HG03565 (cell line): ENCODE measurements at regions not wholly inside any gene's neighbourhood (a gene's known extent, or its start where the extent isn't known, plus 50 kb on each side); places are given as distances from the start of the nearest gene placed in this dataset.
"Not testable (repeated sequence)": the region's sequence is repeated elsewhere in the genome, so short reads cannot be mapped to it uniquely, and the experiment has no call there.

ENCODE experiments used
- ATAC-seq: cut with Tn5 transposase; IDR thresholded peaks from one replicate; pipeline ENCODE4 v1.9.1; 2021; ENCODE audit warnings: mild to moderate bottlenecking, moderate library complexity; ENCODE audit not compliant: unreplicated experiment

DNA sequence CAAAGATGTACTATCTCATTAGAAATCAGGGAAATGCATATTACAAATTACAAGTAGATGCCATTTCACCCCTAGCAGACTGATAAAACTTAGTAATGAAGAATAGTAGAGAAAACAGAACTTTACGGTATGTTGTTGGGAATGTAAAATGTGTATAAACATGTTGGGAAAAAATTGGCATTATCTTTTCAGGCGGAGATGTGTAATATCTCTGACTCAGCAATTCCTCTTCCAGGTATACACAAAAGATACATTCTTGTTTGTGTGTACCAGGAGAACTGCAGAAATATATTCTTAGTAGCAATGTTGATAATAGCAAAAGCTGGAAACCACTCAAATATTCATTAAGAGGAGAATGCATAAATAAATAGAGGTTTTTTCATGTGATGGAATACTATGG lies 204.5 kb downstream of the LPIN1 start:
- ATAC-seq = no peak

DNA sequence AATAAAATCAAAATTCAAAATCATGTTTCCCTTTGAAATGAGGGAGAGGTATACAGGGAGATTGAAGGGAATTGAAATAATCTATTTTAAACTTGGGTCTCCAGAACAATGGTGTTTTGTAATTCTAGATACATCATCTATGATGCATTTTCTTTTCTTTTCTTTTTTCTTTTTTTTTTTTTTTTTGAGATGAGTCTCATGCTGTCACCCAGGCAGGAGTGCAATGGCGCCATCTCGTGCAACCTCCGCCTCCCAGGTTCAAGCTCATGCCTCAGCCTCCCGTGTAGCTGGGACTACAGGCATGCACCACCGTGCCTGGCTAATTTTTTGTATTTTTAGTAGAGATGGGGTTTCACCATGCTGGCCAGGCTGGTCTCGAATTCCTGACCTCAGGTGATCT lies 205.1 kb downstream of the LPIN1 start:
- ATAC-seq = not testable (repeated sequence)

DNA sequence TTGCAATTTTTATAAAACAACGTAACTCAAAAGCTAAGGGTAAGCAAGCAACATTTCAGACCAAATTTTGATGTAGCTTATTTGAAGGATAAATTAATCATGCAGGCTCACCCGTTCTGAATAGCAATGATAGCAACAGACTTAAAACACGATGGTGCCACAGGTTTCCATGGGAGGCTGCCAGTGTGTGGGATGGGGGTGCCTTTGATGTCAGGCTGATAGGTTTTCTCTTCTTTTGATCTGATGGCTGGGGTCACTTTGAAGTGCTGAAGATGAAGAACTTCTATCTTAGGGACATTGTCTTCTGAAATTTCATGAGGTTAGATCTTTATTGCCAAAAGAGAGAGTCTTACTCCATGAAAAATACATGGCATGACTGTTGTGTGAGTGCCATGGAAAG lies 206.8 kb downstream of the LPIN1 start:
- ATAC-seq = no peak

DNA sequence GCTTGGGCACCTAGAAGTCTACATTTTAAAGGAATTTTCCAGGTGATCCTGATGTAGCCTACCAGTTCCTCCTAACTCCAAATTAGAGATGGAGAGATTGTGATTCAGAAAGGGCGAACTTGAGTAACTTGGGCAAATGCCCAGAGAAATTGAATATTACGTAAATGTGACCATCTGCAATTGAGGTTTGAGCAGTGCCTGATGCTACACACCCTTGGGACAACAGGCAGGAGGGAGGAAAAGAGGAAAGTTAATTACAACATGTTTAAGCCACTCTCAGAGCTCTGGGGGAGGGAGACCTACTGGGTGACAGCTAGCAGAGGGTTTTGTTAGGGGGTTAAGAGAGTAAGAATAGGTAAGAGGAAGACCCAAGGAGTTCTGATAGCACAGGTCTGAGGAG lies 208.9 kb downstream of the LPIN1 start:
- ATAC-seq = no peak

DNA sequence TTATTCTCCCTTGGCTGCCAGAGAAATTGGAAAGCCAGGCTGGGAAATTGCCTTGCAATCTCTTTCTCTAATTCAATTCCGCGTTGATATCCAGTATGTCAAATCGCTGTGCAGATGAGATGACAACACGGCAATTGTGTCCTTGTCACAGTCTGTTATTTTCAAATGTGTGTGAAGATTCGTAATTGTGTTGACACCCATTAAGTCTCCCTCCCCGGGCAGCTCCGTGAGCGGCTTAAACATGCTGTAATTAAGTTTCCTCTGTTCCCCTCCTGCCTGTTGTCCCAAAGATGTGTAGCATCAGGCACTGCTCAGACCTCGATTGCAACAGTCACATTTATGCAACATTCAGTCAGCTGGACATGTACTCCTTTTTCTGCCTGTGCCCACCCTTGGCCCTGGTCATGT lies 209.5 kb downstream of the LPIN1 start:
- ATAC-seq = no peak

DNA sequence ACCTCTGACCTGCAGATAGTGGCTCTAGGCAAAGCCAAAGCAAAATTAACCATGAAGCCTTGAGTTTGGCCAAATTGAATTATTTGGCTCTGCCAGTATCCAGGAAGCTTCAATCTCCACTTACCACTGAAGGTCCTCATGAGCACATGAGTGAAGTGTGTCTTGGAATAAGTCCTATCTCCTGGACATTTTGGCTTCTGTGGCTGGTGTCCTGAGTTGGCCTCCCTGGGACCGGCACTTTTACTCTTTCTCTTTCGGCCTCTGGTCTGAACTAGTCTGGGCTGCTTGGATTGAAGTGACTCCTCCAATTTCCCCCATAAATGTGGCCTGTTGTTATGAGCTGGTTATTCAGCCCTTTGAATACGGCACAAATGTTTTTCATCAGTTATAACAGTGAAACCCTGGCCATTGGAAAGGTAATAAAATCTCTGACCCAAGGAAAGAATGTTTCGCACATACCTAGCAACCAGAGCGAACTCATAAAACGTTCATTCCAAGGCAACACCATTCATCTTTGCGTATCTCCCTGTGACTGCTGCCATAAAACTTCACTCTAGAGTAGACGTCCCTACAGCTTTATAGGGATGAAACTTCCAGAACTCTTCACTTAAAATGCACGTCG lies 216.4 kb downstream of the LPIN1 start:
- no peak for ATAC-seq

DNA sequence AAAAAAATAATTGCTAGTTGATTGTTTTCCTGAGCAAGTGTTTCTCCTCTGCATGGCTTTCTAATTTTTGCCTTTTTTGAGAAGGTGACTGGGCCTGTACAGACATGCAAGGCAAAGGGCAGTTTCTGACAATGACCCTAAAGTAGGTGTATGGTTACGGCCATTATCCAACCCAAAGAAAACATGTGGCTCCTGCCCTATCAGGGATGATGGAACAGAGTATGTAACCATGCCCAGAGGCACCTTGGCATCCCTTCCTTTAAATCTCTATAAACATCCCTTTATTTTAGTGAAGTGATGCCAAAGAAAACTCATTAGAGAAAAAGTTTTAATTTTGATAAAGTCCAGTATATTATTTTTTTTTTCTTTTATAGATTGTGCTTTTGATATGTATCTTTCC lies 217.5 kb downstream of the LPIN1 start:
- ATAC-seq = no peak

DNA sequence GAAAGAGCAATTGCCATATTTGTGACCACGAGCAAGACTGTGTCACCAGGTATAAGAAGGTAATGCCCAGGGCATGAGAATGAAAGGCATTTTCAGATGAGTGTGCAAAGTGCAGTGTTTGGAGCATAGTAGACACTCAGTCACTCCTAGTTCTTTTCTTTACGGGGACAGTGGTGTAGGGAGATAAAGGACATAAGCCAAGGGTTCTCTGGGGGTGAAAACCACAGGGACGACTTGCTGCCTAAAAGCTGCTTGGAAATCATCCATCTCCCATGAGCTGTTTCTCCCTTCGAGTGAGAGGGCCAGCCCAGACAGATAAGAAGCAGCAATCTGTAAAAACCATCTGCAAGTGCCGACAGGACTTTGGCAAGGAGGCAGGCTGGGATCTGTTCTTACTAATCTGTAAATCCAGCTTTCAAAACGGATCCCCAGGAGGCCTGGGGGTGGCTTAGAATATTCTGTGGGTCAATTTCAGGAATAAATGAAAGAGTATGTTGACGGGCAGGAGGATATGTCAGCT lies 221.6 kb downstream of the LPIN1 start:
- no peak for ATAC-seq

DNA sequence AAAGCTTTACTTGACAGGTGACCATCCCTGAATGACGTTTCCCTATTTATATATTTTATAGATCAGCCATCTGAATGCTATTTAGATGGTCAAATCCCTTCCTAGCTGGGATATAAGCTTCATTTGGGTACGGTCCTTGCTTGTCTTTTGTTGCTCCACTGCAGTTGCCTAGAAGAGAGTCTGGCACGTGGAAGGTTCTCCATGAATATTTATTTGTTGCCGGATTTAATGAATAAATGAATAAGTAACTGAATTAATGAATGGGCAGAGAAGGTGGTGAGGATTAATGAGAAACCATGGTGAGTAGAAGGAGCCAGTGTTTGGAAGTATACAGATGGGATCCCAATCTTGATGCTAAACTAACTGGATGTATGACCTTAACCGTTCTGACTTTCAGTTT lies 222.1 kb downstream of the LPIN1 start:
- ATAC-seq = no peak

DNA sequence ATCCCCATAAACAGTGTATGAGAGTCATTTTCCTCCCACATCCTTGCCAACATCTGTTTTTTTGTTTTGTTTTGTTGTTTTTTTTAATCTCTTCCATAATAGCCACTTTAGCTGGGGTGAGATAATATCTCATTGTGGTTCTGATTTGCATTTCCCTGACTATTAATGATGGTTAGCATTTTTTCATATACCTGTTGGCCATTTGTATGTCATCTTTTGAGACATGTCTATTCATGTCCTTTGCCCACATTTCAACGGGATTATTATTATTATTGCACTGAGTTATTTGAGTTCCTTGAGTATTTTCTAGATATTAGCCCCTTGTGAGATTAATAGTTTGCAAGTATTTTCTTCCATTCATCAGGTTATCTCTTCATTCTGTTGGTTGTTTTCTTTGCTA lies 223.3 kb downstream of the LPIN1 start:
- ATAC-seq = no peak

DNA sequence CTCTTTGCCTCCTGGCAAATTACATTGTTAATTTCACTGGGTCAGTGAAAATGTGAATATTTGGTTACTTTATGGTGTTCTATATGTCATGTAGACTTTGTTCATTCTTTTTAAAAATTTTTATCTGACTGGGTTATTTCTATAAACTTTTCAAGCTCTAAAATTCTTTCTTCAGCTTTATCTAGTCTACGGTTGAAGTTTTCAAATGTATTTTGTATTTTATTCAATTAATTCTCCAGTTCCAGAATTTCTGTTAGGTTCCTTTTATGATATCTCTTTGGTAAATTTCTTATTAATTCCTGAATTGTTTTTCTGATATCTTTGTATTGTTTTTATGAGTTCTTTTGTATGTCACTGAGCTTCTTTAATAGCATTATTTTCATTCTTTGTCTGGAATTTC lies 228.1 kb downstream of the LPIN1 start:
- no peak for ATAC-seq

DNA sequence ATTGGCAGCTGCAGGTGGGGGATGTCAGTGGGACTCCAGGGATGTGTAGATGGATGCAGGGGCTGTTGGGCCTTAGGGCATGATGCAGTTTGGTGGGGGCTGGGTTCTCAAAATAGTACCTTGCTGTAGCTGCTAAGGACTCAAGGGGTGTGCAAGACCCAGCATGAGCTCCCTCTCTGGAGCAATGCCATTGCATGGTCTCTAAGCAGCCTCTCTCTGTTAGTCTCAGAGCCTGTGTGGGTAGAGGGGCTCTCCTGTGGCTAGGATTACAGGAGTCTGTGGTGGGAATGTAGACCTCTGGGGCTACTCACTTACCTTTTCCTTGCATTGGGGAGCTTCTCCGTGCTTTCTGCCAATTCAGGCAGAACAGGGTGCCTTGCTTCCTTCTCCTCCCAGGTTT lies 228.9 kb downstream of the LPIN1 start:
- ATAC-seq = no peak

DNA sequence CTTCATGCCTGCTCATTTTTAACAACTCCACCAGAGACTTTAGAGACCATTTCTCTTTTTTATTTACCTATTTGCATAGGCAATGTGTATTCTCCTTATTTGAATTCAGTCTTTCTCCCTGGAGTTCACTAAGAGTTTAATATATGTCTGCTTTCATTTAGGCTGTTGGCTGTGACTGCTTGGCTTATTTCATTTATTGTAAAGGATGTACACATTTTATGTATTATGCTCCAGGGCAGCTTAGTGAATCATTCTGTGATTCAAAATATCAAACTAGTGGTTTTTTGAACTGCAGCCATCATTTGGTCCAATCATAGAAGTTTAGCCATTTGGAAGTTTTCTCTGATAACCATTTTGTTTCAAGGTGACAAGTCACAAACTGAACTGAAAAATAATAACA lies 229.6 kb downstream of the LPIN1 start:
- ATAC-seq = no peak

DNA sequence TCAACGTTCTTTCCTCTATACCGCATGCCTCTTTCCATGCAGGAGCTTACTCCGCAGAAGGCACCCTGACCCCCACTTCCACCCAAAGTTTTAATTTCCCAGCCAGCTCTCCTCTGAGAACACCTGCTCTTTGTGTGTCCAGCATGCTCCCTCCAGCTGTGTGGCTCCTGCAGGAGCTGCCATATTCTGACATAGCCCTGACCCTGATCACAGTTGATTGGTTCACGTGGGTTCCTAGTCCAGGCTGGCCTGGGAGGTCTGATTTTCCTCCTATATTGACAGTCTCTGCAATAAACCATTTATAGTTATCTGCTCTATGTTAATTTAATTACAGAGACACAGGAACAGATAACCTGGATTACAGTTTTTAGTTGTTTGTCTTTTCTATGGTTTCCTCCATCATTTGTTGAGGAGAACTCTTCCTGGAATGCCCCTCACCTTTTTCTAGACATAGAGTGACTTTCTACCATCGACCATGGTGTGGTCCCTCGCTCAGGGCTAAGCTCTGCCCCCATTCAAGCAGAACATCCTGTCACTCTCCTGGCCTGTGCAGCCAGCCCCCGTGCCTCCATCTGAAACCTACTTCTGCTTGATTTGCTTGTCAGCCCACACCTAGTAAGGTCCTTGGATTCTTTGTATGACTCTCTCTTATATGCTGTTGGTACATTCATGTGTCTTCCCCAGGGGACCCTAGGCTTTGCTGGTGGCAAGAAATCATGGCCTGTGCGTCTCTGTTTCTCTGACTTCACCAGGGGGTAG lies 231.5 kb downstream of the LPIN1 start:
- ATAC-seq = no peak

DNA sequence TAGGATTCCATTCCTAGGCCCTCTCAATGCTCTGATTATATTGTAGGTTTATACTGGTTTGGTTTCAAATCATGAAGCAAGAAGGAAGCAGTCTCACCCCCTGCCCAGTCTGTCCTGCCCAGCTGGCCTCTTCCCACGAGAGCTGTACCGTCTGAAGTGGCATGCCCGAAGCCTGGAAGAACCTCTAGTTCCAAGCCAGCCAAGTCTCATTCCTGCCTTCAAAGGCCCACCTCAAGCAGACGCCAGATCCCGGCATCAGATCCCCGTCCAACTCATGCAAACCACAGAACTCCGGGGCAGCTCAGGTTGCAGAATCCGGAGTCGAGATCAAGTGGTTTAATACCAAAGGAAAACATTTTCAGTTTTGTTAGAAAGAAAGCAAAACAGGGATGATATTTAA lies 234.4 kb downstream of the LPIN1 start:
- no peak for ATAC-seq

DNA sequence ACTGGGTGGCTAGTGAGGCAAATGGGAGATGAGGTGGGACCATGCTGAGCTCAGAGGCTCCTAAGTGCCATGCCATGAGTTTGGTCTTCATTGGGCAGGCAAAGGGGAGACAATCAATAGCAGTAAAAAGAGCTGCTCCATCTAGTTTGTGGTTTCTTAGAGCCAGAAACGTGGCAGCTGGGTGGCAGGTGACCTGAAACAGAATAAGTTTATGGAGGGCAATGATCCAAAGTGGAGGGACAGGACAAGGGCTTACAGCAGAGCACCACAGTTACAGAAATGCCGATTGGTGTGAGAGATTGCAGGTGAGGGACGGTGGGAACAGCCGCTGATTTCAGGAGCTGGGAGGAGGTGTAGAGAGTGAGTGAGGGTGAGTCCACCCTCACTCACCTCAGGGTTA lies 237.0 kb downstream of the LPIN1 start:
- no peak for ATAC-seq

DNA sequence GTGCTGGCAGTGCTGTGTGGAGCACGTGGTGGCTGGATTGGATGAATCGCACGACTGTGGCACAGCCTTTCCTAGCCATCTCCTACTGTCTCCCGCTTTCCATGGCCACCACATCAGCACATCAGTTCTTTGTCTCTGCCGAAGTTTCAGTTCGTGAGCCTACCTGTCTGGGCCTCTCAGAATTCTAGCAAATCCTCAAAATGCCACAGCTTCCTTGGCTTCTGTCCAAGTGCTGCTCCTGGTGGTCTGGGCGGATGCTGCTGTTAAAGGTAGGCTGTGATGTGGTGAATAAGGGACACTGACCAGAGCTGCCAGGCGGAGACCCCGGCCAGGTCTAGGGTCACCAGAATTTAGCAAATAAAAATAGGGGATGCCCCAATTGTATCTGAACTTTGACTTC lies 237.4 kb downstream of the LPIN1 start:
- ATAC-seq = no peak

DNA sequence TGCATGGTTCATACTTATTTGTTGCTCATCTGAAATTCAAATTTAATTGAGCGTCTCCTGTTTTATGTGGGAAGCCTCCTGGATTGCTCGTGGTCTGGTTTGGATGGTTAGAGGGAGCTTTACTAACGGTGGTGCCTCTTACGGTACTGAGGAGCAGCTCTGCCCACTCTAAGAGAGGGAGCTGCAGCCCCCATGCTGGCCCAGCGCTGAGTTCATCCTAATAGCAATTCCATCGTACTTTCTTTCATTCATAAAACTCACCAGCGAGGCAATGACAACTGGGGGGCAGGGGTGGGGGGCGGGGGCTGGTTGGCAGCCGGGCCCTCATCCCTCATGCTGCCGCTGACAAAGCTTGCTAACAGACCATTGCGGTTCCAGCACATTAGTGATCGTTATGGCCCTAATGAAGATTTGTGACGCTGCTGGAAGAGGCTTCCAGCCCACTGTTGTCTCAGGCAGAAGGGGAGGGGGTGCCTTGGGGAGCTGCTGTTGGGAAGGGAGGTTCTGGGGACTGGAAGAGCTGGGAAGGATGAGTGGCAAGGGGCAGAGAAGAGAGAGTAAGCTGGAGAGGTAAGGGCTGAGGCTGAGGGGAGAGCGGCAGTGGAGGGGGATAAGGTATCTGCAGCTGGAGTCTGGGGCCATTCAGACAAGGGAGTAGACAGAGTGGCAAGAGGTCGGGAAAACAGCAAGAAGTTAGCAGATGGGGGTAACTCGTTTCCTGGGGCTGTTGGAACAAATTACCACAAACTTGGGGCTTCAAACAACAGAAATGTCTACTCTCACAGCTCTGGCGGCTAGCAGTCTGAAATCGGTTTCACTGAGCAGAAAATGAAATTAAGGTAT lies 238.1 kb downstream of the LPIN1 start:
- ATAC-seq = no peak

DNA sequence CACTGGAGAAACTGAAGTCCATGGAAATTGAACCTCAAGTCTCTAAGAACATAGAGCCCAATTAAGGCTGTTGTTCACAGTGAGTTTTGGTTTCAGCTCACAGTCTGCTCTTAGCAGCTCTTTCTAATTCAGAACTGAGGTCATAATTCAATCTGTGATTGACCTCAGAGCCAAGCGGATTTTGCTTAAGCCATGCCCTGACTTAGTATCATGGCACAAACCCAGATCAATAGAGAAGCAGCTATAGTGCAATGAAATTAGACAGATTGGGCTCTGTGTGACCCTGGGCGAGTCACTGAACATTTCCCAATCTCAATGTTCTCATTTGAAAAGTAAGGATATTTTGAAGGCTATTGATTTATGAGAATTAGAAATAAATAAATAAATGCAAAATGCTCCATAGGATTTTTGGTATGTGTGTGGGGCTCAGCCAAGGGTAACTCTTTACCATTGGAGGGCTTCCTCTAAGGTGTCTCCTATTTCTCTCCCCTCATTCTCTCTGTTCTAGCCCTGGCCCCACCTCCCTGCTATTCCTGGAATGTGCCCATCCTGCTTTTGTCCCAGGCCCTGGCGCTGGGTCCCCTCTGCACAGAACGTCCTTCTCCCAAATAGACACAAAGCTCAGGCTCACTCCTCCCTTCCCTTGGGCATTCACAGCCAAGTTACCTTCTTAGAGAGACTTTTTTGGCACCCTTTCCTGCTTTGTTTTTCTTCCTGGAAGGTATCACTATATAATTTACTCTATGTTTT lies 239.6 kb downstream of the LPIN1 start:
- no peak for ATAC-seq

DNA sequence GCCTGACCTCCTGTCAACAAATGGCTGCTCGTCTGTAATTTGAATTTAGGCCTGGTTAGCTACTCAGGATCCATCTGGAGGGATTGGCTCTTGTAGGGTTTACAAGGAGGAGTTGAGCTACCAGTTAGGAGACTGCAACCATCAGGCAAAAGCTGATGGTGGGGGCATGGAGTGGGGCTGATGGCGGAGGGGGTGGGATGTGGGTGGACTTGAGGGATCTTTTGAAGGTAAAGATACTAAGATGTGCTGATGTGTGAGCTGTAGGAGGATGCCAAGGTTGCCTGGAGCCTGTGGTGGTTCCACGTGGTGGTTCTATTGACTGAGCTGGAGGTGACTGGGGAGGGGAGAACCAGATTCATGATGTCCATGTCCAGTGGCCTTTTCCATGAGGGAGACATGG lies 240.7 kb downstream of the LPIN1 start:
- ATAC-seq = no peak
